Adrenal gland (tissue), 5 donors: ENCODE measurements at regions not wholly inside any gene's neighbourhood (a gene's known extent, or its start where the extent isn't known, plus 50 kb on each side); places are given as distances from the start of the nearest gene placed in this dataset.
"Not testable (repeated sequence)": the region's sequence is repeated elsewhere in the genome, so short reads cannot be mapped to it uniquely, and the experiment has no call there.

Experiments used
- CTCF ChIP-seq, 6 experiments: fragments of 450-650 bp in 4 of 6; fragments of 200-600 bp in 2 of 6; sonication (generic) in 1 of 6; IDR thresholded peaks; 1 replicate in 5 of 6; 2 replicates in 1 of 6; pipeline versions ENCODE4 v1.5.1 to v1.8.0; 2016 to 2021; ENCODE audit warnings: antibody characterized with exemption in 6 of 6, mild to moderate bottlenecking in 2 of 6, moderate library complexity in 1 of 6
- POLR2A ChIP-seq, 2 donors: fragments of 450-650 bp; IDR thresholded peaks; one replicate each; pipeline ENCODE4 v1.6.1; 2017; ENCODE audit warnings: antibody characterized with exemption in 2 of 2, mild to moderate bottlenecking in 2 of 2, moderate library complexity in 1 of 2
- donor health status: DM: no; HTN: no; CAD: no.

- not testable (repeated sequence) for TF ChIP-seq CTCF, POLR2A (IDR thresholded peaks at IDR 0.05)
Measured at GRCh38 chr14:19180881-19181280, 213.6 kb downstream of the POTEM start.
